Cardiac muscle cell (in vitro differentiated cells and primary cell): ENCODE measurements at regions not wholly inside any gene's neighbourhood (a gene's known extent, or its start where the extent isn't known, plus 50 kb on each side); places are given as distances from the start of the nearest gene placed in this dataset.

Source experiments
- DNase-seq, 2 donors: peaks; one replicate each; pipeline versions ENCODE4 v3.0.0 to v3.0.0-alpha.2; 2010 to 2017; ENCODE audit warnings: low read depth in 1 of 2, low spot score in 1 of 2
- H3K27ac ChIP-seq: fragments of 200-600 bp; sonication (generic); 2 replicates; pipeline ENCODE4 v1.5.1; 2016
- H3K27me3 ChIP-seq: fragments of 200-600 bp; sonication (generic); 2 replicates; pipeline ENCODE4 v1.6.0; 2016; ENCODE audit warnings: control low read depth
- H3K36me3 ChIP-seq: fragments of 200-600 bp; sonication (generic); 2 replicates; pipeline ENCODE4 v1.5.1; 2016; ENCODE audit warnings: control low read depth
- H3K4me1 ChIP-seq: fragments of 200-600 bp; sonication (generic); 2 replicates; pipeline ENCODE4 v1.8.1; 2017; ENCODE audit warnings: low read depth, mild to moderate bottlenecking, mixed run types
- H3K4me3 ChIP-seq: fragments of 200-600 bp; sonication (generic); 2 replicates; pipeline ENCODE4 v1.5.1; 2016; ENCODE audit warnings: mild to moderate bottlenecking
- H3K9me3 ChIP-seq: fragments of 200-600 bp; sonication (generic); 2 replicates; pipeline ENCODE4 v1.5.1; 2017; ENCODE audit warnings: low read depth, mild to moderate bottlenecking, control low read depth
- CTCF ChIP-seq: IDR thresholded peaks from 2 replicates; pipeline ENCODE4 v1.5.1; 2012; ENCODE audit warnings: low read depth, mild to moderate bottlenecking, low read length

- H3K36me3 ChIP-seq = no peaks in the 10 kb centered on the region
- H3K4me3 ChIP-seq = no peak overlapping the region
- peaks cover 2% of the 10 kb centered on the region for H3K4me1 ChIP-seq
- no peaks in the 10 kb centered on the region for H3K9me3 ChIP-seq
- H3K27me3 ChIP-seq = no peaks in the 10 kb centered on the region
- DNase-seq = no peak
- no peak for TF ChIP-seq CTCF
- no peak overlapping the region for H3K27ac ChIP-seq
Measured at GRCh38 chr5:3389471-3390026, 206.1 kb upstream of the IRX1 start.

GRCh38 chr5:3386637-3387036, 209.0 kb upstream of the IRX1 start:
- TF ChIP-seq CTCF = no peak
- no peaks in the 10 kb centered on the region for H3K36me3 ChIP-seq
- H3K4me1 ChIP-seq = no peaks in the 10 kb centered on the region
- no peak overlapping the region for H3K27ac ChIP-seq
- no peak for DNase-seq
- no peak overlapping the region for H3K4me3 ChIP-seq
- no peaks in the 10 kb centered on the region for H3K9me3 ChIP-seq
- no peaks in the 10 kb centered on the region for H3K27me3 ChIP-seq

GRCh38 chr5:3385991-3386519, 209.6 kb upstream of the IRX1 start:
- no peak for DNase-seq
- H3K27ac ChIP-seq = no peak overlapping the region
- H3K4me3 ChIP-seq = no peak overlapping the region
- H3K9me3 ChIP-seq = no peaks in the 10 kb centered on the region
- H3K36me3 ChIP-seq = no peaks in the 10 kb centered on the region
- H3K27me3 ChIP-seq = no peaks in the 10 kb centered on the region
- no peaks in the 10 kb centered on the region for H3K4me1 ChIP-seq
- TF ChIP-seq CTCF = no peak

- TF ChIP-seq CTCF = no peak
- no peaks in the 10 kb centered on the region for H3K36me3 ChIP-seq
- H3K4me3 ChIP-seq = no peak overlapping the region
- DNase-seq = no peak
- no peaks in the 10 kb centered on the region for H3K4me1 ChIP-seq
- no peaks in the 10 kb centered on the region for H3K27me3 ChIP-seq
- no peaks in the 10 kb centered on the region for H3K9me3 ChIP-seq
- no peak overlapping the region for H3K27ac ChIP-seq
Measured at GRCh38 chr5:3384531-3384930, 211.1 kb upstream of the IRX1 start.

- H3K4me3 ChIP-seq = no peak overlapping the region
- no peak overlapping the region for H3K27ac ChIP-seq
- no peak for TF ChIP-seq CTCF
- no peaks in the 10 kb centered on the region for H3K27me3 ChIP-seq
- no peaks in the 10 kb centered on the region for H3K9me3 ChIP-seq
- no peaks in the 10 kb centered on the region for H3K36me3 ChIP-seq
- no peaks in the 10 kb centered on the region for H3K4me1 ChIP-seq
- no peak for DNase-seq
Measured at GRCh38 chr5:3382782-3383181, 212.8 kb upstream of the IRX1 start.
